GM12874 (cell line): ENCODE measurements at regions not wholly inside any gene's neighbourhood (a gene's known extent, or its start where the extent isn't known, plus 50 kb on each side); places are given as distances from the start of the nearest gene placed in this dataset.

Experiments
- TF ChIP-seq, protein P1 (sequence below): IDR thresholded peaks from 2 replicates; pipeline ENCODE4 v1.5.1; 2011; ENCODE audit warnings: low read depth, mild to moderate bottlenecking, control low read depth, low read length, moderate library complexity; ENCODE audit not compliant: insufficient read depth

DNA sequence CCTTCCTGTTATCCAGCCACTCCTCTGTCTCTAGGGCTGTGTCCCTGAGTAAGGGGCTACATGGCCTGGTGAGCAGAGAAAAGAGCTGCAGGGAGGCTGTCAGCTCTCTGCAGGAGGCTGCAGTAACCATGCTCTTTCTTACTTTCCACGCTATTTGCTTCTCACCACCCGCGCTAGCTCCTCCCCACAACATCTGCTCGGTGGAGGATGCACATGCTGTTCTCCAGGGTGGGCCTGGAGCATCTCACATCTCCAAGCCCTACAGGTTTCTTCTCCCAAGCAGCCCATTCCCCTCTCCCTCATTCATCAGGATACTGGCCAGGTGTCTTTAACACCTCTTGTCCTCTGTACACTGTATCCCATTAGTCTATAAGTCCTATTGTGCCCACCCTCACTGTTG is 103.8 kb downstream of the IER5 start:
- TF ChIP-seq, protein P1, sequence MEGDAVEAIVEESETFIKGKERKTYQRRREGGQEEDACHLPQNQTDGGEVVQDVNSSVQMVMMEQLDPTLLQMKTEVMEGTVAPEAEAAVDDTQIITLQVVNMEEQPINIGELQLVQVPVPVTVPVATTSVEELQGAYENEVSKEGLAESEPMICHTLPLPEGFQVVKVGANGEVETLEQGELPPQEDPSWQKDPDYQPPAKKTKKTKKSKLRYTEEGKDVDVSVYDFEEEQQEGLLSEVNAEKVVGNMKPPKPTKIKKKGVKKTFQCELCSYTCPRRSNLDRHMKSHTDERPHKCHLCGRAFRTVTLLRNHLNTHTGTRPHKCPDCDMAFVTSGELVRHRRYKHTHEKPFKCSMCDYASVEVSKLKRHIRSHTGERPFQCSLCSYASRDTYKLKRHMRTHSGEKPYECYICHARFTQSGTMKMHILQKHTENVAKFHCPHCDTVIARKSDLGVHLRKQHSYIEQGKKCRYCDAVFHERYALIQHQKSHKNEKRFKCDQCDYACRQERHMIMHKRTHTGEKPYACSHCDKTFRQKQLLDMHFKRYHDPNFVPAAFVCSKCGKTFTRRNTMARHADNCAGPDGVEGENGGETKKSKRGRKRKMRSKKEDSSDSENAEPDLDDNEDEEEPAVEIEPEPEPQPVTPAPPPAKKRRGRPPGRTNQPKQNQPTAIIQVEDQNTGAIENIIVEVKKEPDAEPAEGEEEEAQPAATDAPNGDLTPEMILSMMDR: no peak

DNA sequence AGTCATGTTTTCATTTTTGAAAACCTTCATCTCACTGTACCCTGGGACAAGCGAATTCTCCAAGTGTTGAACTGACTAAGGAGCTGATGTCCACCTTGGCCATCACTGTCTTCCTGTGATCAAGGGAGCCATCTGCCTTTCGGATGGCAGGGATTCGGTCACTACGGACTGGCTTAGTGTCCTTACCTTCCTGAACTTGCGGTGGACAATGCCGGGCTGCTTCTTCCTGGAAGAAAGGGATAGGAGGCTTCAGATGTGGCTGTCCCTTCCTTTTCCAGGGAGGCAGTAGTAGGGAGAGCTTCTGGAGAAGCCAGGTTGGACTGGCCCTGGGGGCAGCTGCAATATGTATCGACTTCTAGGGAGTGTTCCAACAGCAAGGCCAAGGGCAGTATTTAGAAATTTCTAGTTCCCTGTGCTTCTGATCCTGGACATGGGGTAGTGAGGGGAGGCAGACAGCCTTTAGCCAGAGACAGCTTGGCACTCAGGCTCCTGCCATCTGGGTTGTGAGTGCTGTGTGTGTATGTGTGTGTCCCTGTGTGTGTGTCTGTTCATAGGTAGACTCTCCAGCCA is 114.6 kb downstream of the IER5 start:
- TF ChIP-seq, protein P1: no peak

DNA sequence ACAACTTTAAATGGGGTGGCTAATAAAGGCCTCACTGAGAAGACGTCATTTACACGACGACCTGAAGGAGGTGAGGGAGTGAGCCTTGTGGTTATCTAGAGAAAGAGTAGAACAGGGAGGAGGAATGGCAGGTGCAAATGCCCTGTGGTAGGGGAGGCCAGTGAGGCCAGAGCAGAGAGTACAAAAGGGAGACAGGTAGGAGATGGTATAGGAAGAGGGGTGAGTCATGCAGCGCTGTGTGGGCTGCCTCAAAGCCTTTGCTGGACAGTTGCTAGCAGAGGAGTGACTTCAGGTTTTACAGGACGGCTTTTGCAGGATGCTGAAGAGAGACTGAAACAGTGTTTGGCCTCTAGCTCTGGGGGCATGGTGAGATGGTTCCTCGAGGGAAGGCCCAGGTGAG is 116.0 kb downstream of the IER5 start:
- TF ChIP-seq, protein P1: no peak

DNA sequence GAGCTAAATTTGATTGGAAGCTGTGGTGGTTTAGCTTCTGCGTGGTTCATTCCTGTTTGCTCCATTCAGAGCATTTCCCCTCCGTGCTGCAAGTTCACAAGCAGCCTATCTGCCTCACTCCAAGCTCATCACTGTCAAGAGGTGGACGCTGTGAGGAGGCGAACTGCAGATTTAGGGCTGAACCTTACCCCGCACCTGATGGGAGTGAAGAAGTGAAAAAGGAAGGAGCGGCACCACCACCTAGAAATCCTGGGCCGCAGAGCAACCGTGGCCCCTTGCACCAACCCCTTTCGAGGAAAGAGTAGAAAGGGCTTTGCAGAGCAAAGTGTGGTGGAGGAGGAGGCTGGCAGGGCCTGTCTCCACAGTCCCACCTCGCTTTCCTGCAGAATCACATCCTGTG is 117.4 kb downstream of the IER5 start:
- TF ChIP-seq, protein P1: no peak

DNA sequence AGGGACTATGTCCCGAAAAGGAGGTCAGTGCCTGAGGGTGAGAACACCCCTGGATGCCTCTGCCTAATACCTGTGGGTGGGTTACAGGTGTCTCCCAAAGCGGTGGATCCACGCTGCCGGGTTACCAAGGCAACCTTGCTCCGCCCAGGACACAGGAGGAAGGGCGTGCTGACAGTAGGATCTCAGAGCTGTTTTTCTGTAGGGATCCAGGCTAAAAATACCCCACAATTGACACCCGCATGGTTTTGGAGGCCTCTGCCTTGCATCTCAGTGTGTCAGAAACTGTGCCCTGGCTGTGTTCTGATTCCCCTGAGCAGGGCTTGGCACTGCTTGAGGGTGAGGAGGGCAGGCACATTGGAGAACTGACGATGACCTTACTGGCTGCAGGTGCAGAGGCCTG is 118.0 kb downstream of the IER5 start:
- TF ChIP-seq, protein P1: no peak

DNA sequence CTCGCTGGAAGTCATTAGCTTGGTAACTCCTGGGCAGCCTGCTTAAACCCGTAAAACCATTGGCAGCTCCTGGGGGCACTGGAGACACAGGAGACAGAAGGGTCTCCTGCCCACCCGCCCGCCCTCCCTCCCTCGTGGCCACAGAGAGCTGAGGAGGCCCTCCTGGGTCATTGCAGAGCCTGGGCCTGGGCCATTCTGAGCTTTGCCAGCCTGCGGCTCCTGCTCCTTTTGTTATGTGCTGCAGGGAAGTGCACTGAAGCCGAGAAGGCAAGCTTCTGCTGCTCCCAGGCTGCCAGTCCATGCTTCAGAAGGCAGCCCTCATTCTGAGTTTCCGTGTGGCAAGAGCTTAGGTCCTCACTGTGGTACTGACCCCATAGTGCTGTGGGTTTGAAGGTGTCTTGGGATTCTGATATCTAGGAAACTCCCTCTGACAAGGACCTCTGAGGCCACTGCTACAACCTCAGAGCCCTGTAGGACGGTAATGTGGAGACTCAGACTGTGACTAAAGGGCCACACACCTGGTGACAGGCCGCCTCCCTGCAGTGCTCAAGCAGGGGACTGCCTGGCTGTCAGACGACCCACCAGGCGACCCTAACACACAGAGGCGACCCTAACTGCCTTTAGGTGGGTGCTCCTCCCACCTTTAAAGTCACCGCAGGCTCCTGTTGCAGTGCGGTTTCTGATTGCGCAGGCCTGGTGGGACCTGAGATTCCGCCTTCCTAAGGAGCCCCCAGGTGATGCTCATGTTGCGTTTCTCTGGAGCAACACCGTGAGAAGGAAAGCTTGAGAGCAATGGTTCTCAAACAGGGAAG is 118.7 kb downstream of the IER5 start:
- TF ChIP-seq, protein P1: no peak

DNA sequence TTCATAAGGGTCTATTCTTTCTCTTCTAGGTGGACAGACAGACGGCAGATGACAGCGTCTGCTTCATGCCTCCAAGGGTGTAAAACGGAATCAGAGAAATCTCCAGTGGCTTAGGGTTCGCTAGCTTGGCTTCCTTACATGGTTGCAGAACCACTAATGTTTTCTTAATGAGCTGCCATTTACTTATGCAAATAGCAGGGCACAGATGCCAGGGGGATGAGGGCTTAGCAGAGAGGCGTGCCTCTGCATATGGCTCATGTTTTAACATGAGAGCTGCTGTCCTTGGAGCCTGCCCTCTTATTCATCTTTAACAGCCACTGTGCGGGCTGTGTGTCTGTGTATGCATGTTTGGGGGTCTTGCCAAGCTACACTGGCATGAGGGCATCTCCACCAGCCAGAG is 119.6 kb downstream of the IER5 start:
- TF ChIP-seq, protein P1: no peak
